IMR-90 (cell line): ENCODE measurements at regions not wholly inside any gene's neighbourhood (a gene's known extent, or its start where the extent isn't known, plus 50 kb on each side); places are given as distances from the start of the nearest gene placed in this dataset.

Experiments used
- ATAC-seq: fragments of 200-7000 bp; cut with Tn5 transposase; 2 replicates; pipeline ENCODE4 v1.9.1; 2020; ENCODE audit warnings: low read depth, mild to moderate bottlenecking, moderate library complexity
- BruUV-seq: library from RNA; stranded (reverse); fragments of 400-500 nt; replicated peaks from 2 replicates; lab custom pipeline; 2021; lab: Mats Ljungman, UMichigan
- CTCF ChIA-PET: fragments of 300-600 bp; formaldehyde crosslinking; extraction: SDS; loops from one replicate; lab custom pipeline; 2021; ENCODE audit warnings: antibody characterized with exemption; lab: Yijun Ruan, JAX
- POLR2A ChIA-PET: fragments of 300-600 bp; sonication (Branson Sonifier 250); formaldehyde crosslinking; loops from one replicate; lab custom pipeline; 2022; ENCODE audit warnings: antibody characterized with exemption; ENCODE audit not compliant: unreplicated experiment; lab: Charles Lee
- DNase-seq: peaks from one replicate; pipeline ENCODE4 v3.0.0; 2013
- H2AFZ ChIP-seq: replicated peaks from 2 replicates; pipeline ENCODE3; 2013; ENCODE audit warnings: low read length, mild to moderate bottlenecking; ENCODE audit not compliant: poor library complexity
- H2AK5ac ChIP-seq: 2 replicates; pipeline ENCODE4 v1.6.1; 2013; ENCODE audit warnings: low read depth, low read length, inconsistent platforms
- H2AK9ac ChIP-seq: replicated peaks from 2 replicates; pipeline ENCODE3; 2013; ENCODE audit warnings: mild to moderate bottlenecking, low read depth, low read length, moderate library complexity; ENCODE audit not compliant: poor library complexity
- H2BK120ac ChIP-seq: 2 replicates; pipeline ENCODE4 v1.6.1; 2013; ENCODE audit warnings: low read depth, low read length, inconsistent platforms
- H2BK15ac ChIP-seq: 3 replicates; pipeline ENCODE4 v1.6.1; 2013; ENCODE audit warnings: low read depth, low read length, inconsistent platforms
- H2BK20ac ChIP-seq: 2 replicates; pipeline ENCODE4 v1.6.1; 2013; ENCODE audit warnings: low read depth, mild to moderate bottlenecking, inconsistent platforms, low read length, moderate library complexity
- H2BK5ac ChIP-seq: 2 replicates; pipeline ENCODE4 v1.6.1; 2013; ENCODE audit warnings: mild to moderate bottlenecking, low read depth, low read length, inconsistent platforms; ENCODE audit not compliant: poor library complexity, severe bottlenecking
- H3K14ac ChIP-seq: replicated peaks from 2 replicates; pipeline ENCODE4 v1.6.1; 2013; ENCODE audit warnings: low read depth, low read length, inconsistent platforms
- H3K18ac ChIP-seq: 2 replicates; pipeline ENCODE4 v1.6.1; 2013; ENCODE audit warnings: low read depth, low read length, control low read depth
- H3K23ac ChIP-seq: 2 replicates; pipeline ENCODE4 v1.6.1; 2013; ENCODE audit warnings: low read depth, low read length, inconsistent platforms
- H3K27ac ChIP-seq: 2 replicates; pipeline ENCODE4 v1.5.1; 2013; ENCODE audit warnings: mild to moderate bottlenecking, control low read depth, low read length; ENCODE audit not compliant: insufficient read depth
- H3K27me3 ChIP-seq: 2 replicates; pipeline ENCODE4 v1.6.1; 2013; ENCODE audit warnings: low read length; ENCODE audit not compliant: control insufficient read depth, insufficient read depth
- H3K36me3 ChIP-seq: 2 replicates; pipeline ENCODE4 v1.6.1; 2013; ENCODE audit warnings: low read length, mixed read lengths; ENCODE audit not compliant: control insufficient read depth, insufficient read depth
- H3K4ac ChIP-seq: 2 replicates; pipeline ENCODE4 v1.6.1; 2013; ENCODE audit warnings: low read depth, low read length, inconsistent platforms
- H3K4me1 ChIP-seq: 2 replicates; pipeline ENCODE4 v1.6.1; 2013; ENCODE audit warnings: low read length, mixed read lengths; ENCODE audit not compliant: control insufficient read depth, insufficient read depth
- H3K4me2 ChIP-seq: 2 replicates; pipeline ENCODE4 v1.6.1; 2013; ENCODE audit warnings: low read depth, mild to moderate bottlenecking, control low read depth, low read length, moderate library complexity
- H3K4me3 ChIP-seq: 2 replicates; pipeline ENCODE4 v1.5.1; 2013; ENCODE audit warnings: low read depth, mild to moderate bottlenecking, control low read depth, low read length, moderate library complexity; ENCODE audit not compliant: insufficient read depth
- H3K56ac ChIP-seq: 2 replicates; pipeline ENCODE4 v1.6.1; 2013; ENCODE audit warnings: low read length, inconsistent platforms; ENCODE audit not compliant: insufficient read depth; ENCODE audit errors: extremely low read depth
- H3K79me1 ChIP-seq, 2 experiments: 2 replicates each; pipeline ENCODE4 v1.6.1; 2013; ENCODE audit warnings: low read length in 2 of 2, inconsistent platforms in 1 of 2, low read depth in 1 of 2
- H3K9ac ChIP-seq: 2 replicates; pipeline ENCODE4 v1.6.1; 2013; ENCODE audit warnings: low read depth, low read length, control low read depth
- H3K9me1 ChIP-seq: 2 replicates; pipeline ENCODE4 v1.6.1; 2013; ENCODE audit warnings: low read length, inconsistent platforms; ENCODE audit not compliant: insufficient read depth
- H3K9me3 ChIP-seq: 2 replicates; pipeline ENCODE4 v1.6.1; 2013; ENCODE audit warnings: low read length; ENCODE audit not compliant: control insufficient read depth, insufficient read depth
- H4K20me1 ChIP-seq: 2 replicates; pipeline ENCODE4 v1.6.1; 2013; ENCODE audit warnings: low read length, inconsistent platforms; ENCODE audit not compliant: insufficient read depth
- H4K5ac ChIP-seq: 2 replicates; pipeline ENCODE4 v1.6.1; 2013; ENCODE audit warnings: mild to moderate bottlenecking, low read depth, low read length, control low read depth
- H4K8ac ChIP-seq, 2 experiments: 2 replicates each; pipeline ENCODE4 v1.6.1; 2013; ENCODE audit warnings: low read depth in 2 of 2, low read length in 2 of 2, control low read depth in 1 of 2, inconsistent platforms in 1 of 2
- H4K91ac ChIP-seq: 2 replicates; pipeline ENCODE4 v1.6.1; 2013; ENCODE audit warnings: low read depth, low read length, inconsistent platforms; ENCODE audit not compliant: insufficient read depth
- BHLHE40 ChIP-seq: fragments of 150-350 bp; IDR thresholded peaks from 2 replicates; pipeline ENCODE4 v1.6.1; 2016; ENCODE audit warnings: mild to moderate bottlenecking, low read depth, low read length
- CEBPB ChIP-seq: IDR thresholded peaks from 2 replicates; pipeline ENCODE4 v1.6.1; 2012; ENCODE audit warnings: low read depth, low read length, improper control_type of control experiment
- CHD1 ChIP-seq: IDR thresholded peaks from 2 replicates; pipeline ENCODE4 v1.6.1; 2012; ENCODE audit warnings: low read depth, low read length, improper control_type of control experiment
- CTCF ChIP-seq: conservative IDR thresholded peaks from 2 replicates; pipeline ENCODE4 v1.5.1; 2012; ENCODE audit warnings: mild to moderate bottlenecking, low read depth, low read length, improper control_type of control experiment
- ELK1 ChIP-seq: fragments of 150-350 bp; IDR thresholded peaks from 2 replicates; pipeline ENCODE4 v1.6.1; 2016; ENCODE audit warnings: low read depth, mild to moderate bottlenecking, low read length, moderate library complexity, borderline replicate concordance
- FOS ChIP-seq: fragments of 150-350 bp; IDR thresholded peaks from 2 replicates; pipeline ENCODE4 v1.6.1; 2016; ENCODE audit warnings: low read depth, low read length
- MAZ ChIP-seq: IDR thresholded peaks from 2 replicates; pipeline ENCODE4 v1.6.1; 2012; ENCODE audit warnings: low read depth, mild to moderate bottlenecking, low read length, improper control_type of control experiment, moderate library complexity, borderline replicate concordance
- MXI1 ChIP-seq: IDR thresholded peaks from 2 replicates; pipeline ENCODE4 v1.6.1; 2012; ENCODE audit warnings: low read depth, mild to moderate bottlenecking, low read length, moderate library complexity, borderline replicate concordance
- NFE2L2 ChIP-seq: fragments of 150-350 bp; IDR thresholded peaks from 2 replicates; pipeline ENCODE4 v1.6.1; 2016; ENCODE audit warnings: low read depth, mild to moderate bottlenecking, low read length
- POLR2A ChIP-seq: IDR thresholded peaks from 2 replicates; pipeline ENCODE4 v1.6.1; 2012; ENCODE audit warnings: mild to moderate bottlenecking, low read depth, low read length
- RAD21 ChIP-seq: IDR thresholded peaks from 2 replicates; pipeline ENCODE4 v1.6.1; 2012; ENCODE audit warnings: low read length, improper control_type of control experiment
- RFX5 ChIP-seq: IDR thresholded peaks from 2 replicates; pipeline ENCODE4 v1.8.0; 2012; ENCODE audit warnings: low read depth, mild to moderate bottlenecking, low read length, moderate library complexity
- SMC3 ChIP-seq: fragments of 150-350 bp; IDR thresholded peaks from 2 replicates; pipeline ENCODE4 v1.6.1; 2016; ENCODE audit warnings: low read depth, mild to moderate bottlenecking, antibody characterized with exemption, low read length, moderate library complexity
- USF2 ChIP-seq: fragments of 150-350 bp; IDR thresholded peaks from 2 replicates; pipeline ENCODE4 v1.6.1; 2017; ENCODE audit warnings: mild to moderate bottlenecking, antibody characterized with exemption, low read length, low read depth
- WGBS, 2 experiments: methylation state at CpG; one replicate each; pipeline versions ENCODE4 v1.1.5 to v1.1.7; 2013; ENCODE audit warnings: missing lambda C conversion rate in 2 of 2; ENCODE audit not compliant: insufficient read length in 1 of 2; ENCODE audit errors: extremely low coverage in 2 of 2; 5-methylcytosine and 5-hydroxymethylcytosine counted together
- dilution Hi-C: fragments of 300-500 bp; cut with HindIII; formaldehyde crosslinking; loops from one replicate; pipeline ENCODE4 v1.14.3; 2018; ENCODE audit warnings: low sequenced_read_pairs; ENCODE audit not compliant: unreplicated experiment
- in situ Hi-C: fragments of 300-500 bp; cut with MboI; formaldehyde crosslinking; loops from 3 replicates; pipeline ENCODE4 v1.14.3; 2019; ENCODE audit warnings: low sequenced_read_pairs, inconsistent platforms, mixed read lengths
- intact Hi-C: fragments of 100-400 bp; cut with micrococcal nuclease; formaldehyde crosslinking; loops from 2 replicates; pipeline ENCODE4 v1.10.0; 2022

- Histone ChIP-seq H2BK15ac (peak overlapping the region; percentile 53; the same call in 2 of the 3 replicates), H3K56ac (no peak overlapping the region), H3K4me3 (no peak overlapping the region), H2AFZ (no peak overlapping the region), H3K4me1 (peaks cover 3% of the 10 kb centered on the region), H2BK5ac (peak overlapping the region; percentile 24), H3K36me3 (no peaks in the 10 kb centered on the region), H3K23ac (no peak overlapping the region), H3K18ac (peak overlapping the region; percentile 69; the same call in 1 of the 2 replicates), H2BK120ac (peak overlapping the region; percentile 70), H3K9ac (no peak overlapping the region), H3K9me3 (no peaks in the 10 kb centered on the region), H4K91ac (no peak overlapping the region), H3K4ac (peak overlapping the region; percentile 77; the same call in 1 of the 2 replicates), H3K79me1 (no peaks in the 10 kb centered on the region), H3K14ac (peak overlapping the region; percentile 78), H2AK5ac (peak overlapping the region; percentile 74), H2BK20ac (peak overlapping the region; percentile 75; the same call in 1 of the 2 replicates), H4K8ac (0 out of 4 replicates have a peak overlapping the region, but pooled peaks of 1 of the 2 experiments have one; percentile 38), H4K5ac (no peak overlapping the region), H3K27ac (no peak overlapping the region), H3K4me2 (no peak overlapping the region; the same call in 1 of the 2 replicates), H2AK9ac (no peak overlapping the region), H3K27me3 (no peaks in the 10 kb centered on the region), H3K9me1 (no peaks in the 10 kb centered on the region), H4K20me1 (no peaks in the 10 kb centered on the region)
- CTCF ChIA-PET: interaction anchor here (0.6 kb wide), 1 partner anchor 11 kb away, joined by 3 read pairs; no protein-coding TSS in a partner anchor
- POLR2A ChIA-PET: no interaction called here
- no peak for TF ChIP-seq MAZ
- no peak for TF ChIP-seq RFX5
- TF ChIP-seq USF2: no peak
- TF ChIP-seq FOS: peak; percentile 19; the same call in 1 of the 2 replicates
- TF ChIP-seq ELK1: no peak
- no peak for TF ChIP-seq MXI1
- no peak for TF ChIP-seq CHD1
- TF ChIP-seq SMC3: no peak
- TF ChIP-seq RAD21: no peak
- TF ChIP-seq POLR2A: no peak
- no peak for TF ChIP-seq NFE2L2
- no peak for TF ChIP-seq CTCF
- TF ChIP-seq CEBPB: no peak
- peak; percentile 30; the same call in 1 of the 2 replicates for TF ChIP-seq BHLHE40
- dilution Hi-C loops: no loop called here
- ATAC-seq: peak; percentile 68
- no TSS peak for BruUV-seq
- no CpG with 5 or more reads among the region's 1 CpG for WGBS, 2 experiments
- DNase-seq: peak; percentile 83
- intact Hi-C loops: no loop called here
- in situ Hi-C loops: no loop called here
Measured at GRCh38 chr6:14682812-14683211, 563.1 kb upstream of the JARID2 start.
